ENCODE measurements at regions not wholly inside any gene's neighbourhood (a gene's known extent, or its start where the extent isn't known, plus 50 kb on each side); places are given as distances from the start of the nearest gene placed in this dataset.

DNA sequence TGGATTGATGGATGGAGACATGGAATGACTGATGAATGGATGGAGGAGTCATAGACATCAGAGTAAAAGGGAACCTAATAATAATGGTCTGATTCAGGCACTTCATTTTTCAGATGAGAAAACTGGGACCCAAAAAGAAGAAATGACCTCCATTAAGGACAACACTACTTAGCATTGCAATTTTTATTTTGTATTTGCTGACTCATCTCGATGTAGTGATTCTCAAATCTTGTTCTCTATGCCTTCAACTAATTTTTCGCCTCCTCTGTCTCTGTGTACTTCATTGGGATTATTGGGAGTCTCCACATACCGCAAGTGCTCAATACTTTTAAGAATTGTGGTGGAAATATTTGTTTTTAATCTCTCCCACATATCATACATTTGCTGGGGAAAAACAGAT is 446.2 kb upstream of the FSHR start:
- H3K36me3 ChIP-seq = no peaks in the 10 kb centered on the region
- H3K27me3 ChIP-seq = no peaks in the 10 kb centered on the region
- no peak overlapping the region for H3K27ac ChIP-seq
- TF ChIP-seq, protein P1, sequence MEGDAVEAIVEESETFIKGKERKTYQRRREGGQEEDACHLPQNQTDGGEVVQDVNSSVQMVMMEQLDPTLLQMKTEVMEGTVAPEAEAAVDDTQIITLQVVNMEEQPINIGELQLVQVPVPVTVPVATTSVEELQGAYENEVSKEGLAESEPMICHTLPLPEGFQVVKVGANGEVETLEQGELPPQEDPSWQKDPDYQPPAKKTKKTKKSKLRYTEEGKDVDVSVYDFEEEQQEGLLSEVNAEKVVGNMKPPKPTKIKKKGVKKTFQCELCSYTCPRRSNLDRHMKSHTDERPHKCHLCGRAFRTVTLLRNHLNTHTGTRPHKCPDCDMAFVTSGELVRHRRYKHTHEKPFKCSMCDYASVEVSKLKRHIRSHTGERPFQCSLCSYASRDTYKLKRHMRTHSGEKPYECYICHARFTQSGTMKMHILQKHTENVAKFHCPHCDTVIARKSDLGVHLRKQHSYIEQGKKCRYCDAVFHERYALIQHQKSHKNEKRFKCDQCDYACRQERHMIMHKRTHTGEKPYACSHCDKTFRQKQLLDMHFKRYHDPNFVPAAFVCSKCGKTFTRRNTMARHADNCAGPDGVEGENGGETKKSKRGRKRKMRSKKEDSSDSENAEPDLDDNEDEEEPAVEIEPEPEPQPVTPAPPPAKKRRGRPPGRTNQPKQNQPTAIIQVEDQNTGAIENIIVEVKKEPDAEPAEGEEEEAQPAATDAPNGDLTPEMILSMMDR (IDR thresholded peaks at IDR 0.05) = no peak
- no peak for TF ChIP-seq POLR2A (IDR thresholded peaks at IDR 0.05)
- H3K4me3 ChIP-seq (replicated peaks in 1 of 3) = no peak overlapping the region
- H3K4me1 ChIP-seq = no peaks in the 10 kb centered on the region
- DNase-seq = no peak
- 85 to 93% methylated on average over 3 of the region's 3 CpGs for WGBS, 2 donors
- H3K9me3 ChIP-seq = no peaks in the 10 kb centered on the region
- intact Hi-C loops (cut with DNase I) = no loop called here

DNA sequence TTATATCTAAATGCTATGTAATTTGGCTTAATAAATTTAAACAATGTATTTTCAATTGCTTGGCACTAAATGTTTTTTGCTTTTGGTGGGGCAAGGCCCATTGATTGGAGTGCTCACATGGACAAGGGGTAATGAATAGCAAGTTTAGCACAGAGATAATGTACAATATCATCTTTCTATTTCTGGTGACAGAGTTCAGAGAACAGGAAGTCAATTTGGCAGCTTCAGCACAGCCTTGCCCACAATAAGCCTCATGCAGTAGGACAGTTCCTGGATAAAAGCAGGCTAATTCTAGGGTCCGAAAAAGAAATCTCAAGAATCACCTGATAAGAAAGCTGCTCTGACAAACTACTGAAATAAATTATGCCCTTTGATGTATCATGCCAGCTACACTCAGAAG is 443.9 kb upstream of the FSHR start:
- 81 to 82% methylated on average over 1 of the region's 1 CpG for WGBS, 2 donors
- no peak overlapping the region for H3K4me3 ChIP-seq (replicated peaks in 1 of 3)
- H3K4me1 ChIP-seq = no peaks in the 10 kb centered on the region
- no peaks in the 10 kb centered on the region for H3K27me3 ChIP-seq
- intact Hi-C loops (cut with DNase I) = no loop called here
- no peaks in the 10 kb centered on the region for H3K36me3 ChIP-seq
- TF ChIP-seq, protein P1 (IDR thresholded peaks at IDR 0.05) = no peak
- no peaks in the 10 kb centered on the region for H3K9me3 ChIP-seq
- no peak for DNase-seq
- H3K27ac ChIP-seq = no peak overlapping the region

DNA sequence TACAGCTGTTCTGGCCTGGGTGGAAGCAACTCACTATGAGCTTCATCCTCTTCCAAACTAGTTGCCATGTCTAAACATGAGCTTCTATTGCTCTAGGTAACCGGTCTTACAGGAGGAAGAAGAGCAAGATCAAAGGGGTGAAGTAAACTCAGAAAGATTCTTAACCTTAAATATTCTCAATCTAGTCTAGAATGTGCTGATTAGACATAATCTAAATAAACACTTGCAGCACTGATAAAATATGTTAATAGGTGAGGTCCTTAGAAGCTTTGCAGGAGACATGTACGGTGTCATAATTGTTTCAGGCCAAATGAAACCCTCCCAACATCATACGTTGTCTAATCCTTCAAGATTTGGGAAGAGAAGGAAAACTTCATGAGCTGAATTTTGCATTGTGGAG is 431.6 kb upstream of the FSHR start:
- Histone ChIP-seq H3K36me3 (no peaks in the 10 kb centered on the region), H3K27me3 (no peaks in the 10 kb centered on the region), H3K4me1 (no peaks in the 10 kb centered on the region), H3K27ac (no peak overlapping the region), H3K4me3 (replicated peaks in 1 of 3) (no peak overlapping the region), H3K9me3 (no peaks in the 10 kb centered on the region)
- DNase-seq = no peak
- intact Hi-C loops (cut with DNase I) = no loop called here
- no peak for TF ChIP-seq POLR2A (IDR thresholded peaks at IDR 0.05)
- TF ChIP-seq, protein P1 (IDR thresholded peaks at IDR 0.05) = no peak
- WGBS, 2 donors = 91 to 92% methylated on average over 3 of the region's 3 CpGs

DNA sequence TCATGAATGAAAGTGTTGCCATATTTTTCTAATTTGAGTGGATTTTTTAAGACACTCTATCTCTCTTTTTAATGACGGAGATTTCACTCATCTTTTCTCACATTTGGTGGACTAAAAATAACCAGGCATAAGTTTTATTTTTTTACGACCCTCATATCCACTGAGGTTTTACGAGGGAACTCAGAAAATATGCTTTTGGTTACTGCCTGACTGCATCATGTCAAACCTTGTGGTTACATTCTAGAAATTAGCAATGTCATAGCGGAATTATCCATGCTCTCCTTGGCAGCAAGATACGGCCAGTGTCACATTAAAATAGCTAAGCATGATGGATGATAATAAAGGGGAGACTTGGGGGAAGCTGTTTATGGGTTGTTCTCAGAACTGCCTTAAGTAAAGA is 428.6 kb upstream of the FSHR start:
- H3K27ac ChIP-seq = no peak overlapping the region
- WGBS, 2 donors = 71 to 73% methylated on average over 5 of the region's 5 CpGs
- intact Hi-C loops (cut with DNase I) = no loop called here
- no peaks in the 10 kb centered on the region for H3K27me3 ChIP-seq
- H3K36me3 ChIP-seq = no peaks in the 10 kb centered on the region
- no peak for DNase-seq
- no peak for TF ChIP-seq POLR2A (IDR thresholded peaks at IDR 0.05)
- TF ChIP-seq, protein P1 (IDR thresholded peaks at IDR 0.05) = no peak
- H3K4me3 ChIP-seq (replicated peaks in 1 of 3) = no peak overlapping the region
- no peaks in the 10 kb centered on the region for H3K9me3 ChIP-seq
- H3K4me1 ChIP-seq = no peaks in the 10 kb centered on the region

DNA sequence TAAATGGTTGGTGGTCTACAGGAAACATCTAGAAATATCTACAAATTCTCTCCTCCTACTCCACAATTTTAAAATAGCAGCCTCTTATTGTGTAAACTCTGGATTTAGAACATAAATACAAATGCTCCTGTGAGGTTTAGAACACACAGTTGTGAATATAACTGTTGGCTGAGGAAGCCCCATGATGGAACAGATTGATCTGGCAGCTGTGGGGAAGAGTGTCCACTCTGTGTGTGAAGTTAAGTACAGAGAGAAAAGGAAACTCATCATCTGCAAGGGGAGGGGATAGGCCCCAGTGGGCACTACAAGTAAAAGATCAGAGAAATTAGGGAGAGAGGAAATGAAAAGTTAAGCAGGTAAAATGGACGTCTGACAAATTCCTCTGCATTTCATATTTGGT is 422.7 kb upstream of the FSHR start:
- DNase-seq = no peak
- Histone ChIP-seq H3K27ac (no peak overlapping the region), H3K4me1 (no peaks in the 10 kb centered on the region), H3K9me3 (no peaks in the 10 kb centered on the region), H3K4me3 (replicated peaks in 1 of 3) (no peak overlapping the region), H3K27me3 (no peaks in the 10 kb centered on the region), H3K36me3 (no peaks in the 10 kb centered on the region)
- 63 to 68% methylated on average over 1 of the region's 1 CpG for WGBS, 2 donors
- no peak for TF ChIP-seq POLR2A (IDR thresholded peaks at IDR 0.05)
- TF ChIP-seq, protein P1 (IDR thresholded peaks at IDR 0.05) = no peak
- intact Hi-C loops (cut with DNase I) = no loop called here

Data from thyroid gland (tissue), 4 donors.